A673 (cell line): ENCODE measurements at regions not wholly inside any gene's neighbourhood (a gene's known extent, or its start where the extent isn't known, plus 50 kb on each side); places are given as distances from the start of the nearest gene placed in this dataset.

Experiments
- BruUV-seq: library from RNA; stranded (reverse); fragments of 400-500 nt; replicated peaks from 2 replicates; lab custom pipeline; 2021; lab: Mats Ljungman, UMichigan
- CTCF ChIA-PET: fragments of 300-600 bp; sonication (Branson Sonifier 250); formaldehyde crosslinking; loops from one replicate; lab custom pipeline; 2022; ENCODE audit warnings: antibody characterized with exemption; lab: Charles Lee
- POLR2A ChIA-PET: fragments of 300-600 bp; sonication (Branson Sonifier 250); formaldehyde crosslinking; loops from one replicate; lab custom pipeline; 2022; ENCODE audit warnings: antibody characterized with exemption; ENCODE audit not compliant: low non-redundant PET; lab: Charles Lee
- DNase-seq: peaks from one replicate; pipeline ENCODE4 v3.0.0-alpha.2; 2015; ENCODE audit warnings: low spot score
- H3K27ac ChIP-seq: fragments of 200-600 bp; sonication (generic); 2 replicates; pipeline ENCODE4 v1.5.1; 2016; ENCODE audit warnings: mixed run types, low read depth, mild to moderate bottlenecking, mixed read lengths, antibody characterized with exemption, low read length; ENCODE audit not compliant: poor library complexity, severe bottlenecking
- H3K27me3 ChIP-seq: fragments of 200-600 bp; sonication (generic); replicated peaks from 2 replicates; pipeline ENCODE4 v1.6.1; 2017; ENCODE audit warnings: mixed run types, low read depth, mild to moderate bottlenecking, mixed read lengths, antibody characterized with exemption, low read length; ENCODE audit not compliant: insufficient read depth, poor library complexity
- H3K36me3 ChIP-seq: fragments of 200-600 bp; sonication (generic); 2 replicates; pipeline ENCODE4 v1.6.1; 2016; ENCODE audit warnings: mixed run types, mild to moderate bottlenecking, mixed read lengths, antibody characterized with exemption, low read length; ENCODE audit not compliant: insufficient read depth, poor library complexity, severe bottlenecking
- H3K4me1 ChIP-seq: fragments of 200-600 bp; sonication (generic); 2 replicates; pipeline ENCODE4 v1.6.1; 2017; ENCODE audit warnings: mixed run types, mild to moderate bottlenecking, mixed read lengths, antibody characterized with exemption, low read length; ENCODE audit not compliant: insufficient read depth, poor library complexity, severe bottlenecking
- H3K4me3 ChIP-seq: fragments of 200-600 bp; sonication (generic); 2 replicates; pipeline ENCODE4 v1.5.1; 2016; ENCODE audit warnings: low read depth, mixed run types, mild to moderate bottlenecking, mixed read lengths, low read length; ENCODE audit not compliant: poor library complexity, severe bottlenecking
- H3K9me3 ChIP-seq: fragments of 200-600 bp; sonication (generic); 2 replicates; pipeline ENCODE4 v1.6.1; 2016; ENCODE audit warnings: mixed run types, low read depth, mild to moderate bottlenecking, mixed read lengths, antibody characterized with exemption, low read length; ENCODE audit not compliant: poor library complexity, severe bottlenecking
- EZH2 ChIP-seq: fragments of 200-600 bp; sonication (generic); IDR thresholded peaks from 2 replicates; pipeline ENCODE4 v1.6.1; 2017; ENCODE audit warnings: borderline replicate concordance, low read depth, mild to moderate bottlenecking, mixed read lengths, antibody characterized with exemption, low read length; ENCODE audit not compliant: poor library complexity, severe bottlenecking
- intact Hi-C: fragments of 100-400 bp; cut with micrococcal nuclease; formaldehyde crosslinking; loops from one replicate; pipeline ENCODE4 v1.10.0; 2022; ENCODE audit not compliant: unreplicated experiment
- TF ChIP-seq, protein P1 (sequence below): fragments of 300-800, 200-600 bp; sonication (generic); conservative IDR thresholded peaks from 2 replicates; pipeline ENCODE4 v1.5.1; 2017; ENCODE audit warnings: low read depth, mild to moderate bottlenecking, antibody characterized with exemption, low read length, moderate library complexity, mixed read lengths

DNA sequence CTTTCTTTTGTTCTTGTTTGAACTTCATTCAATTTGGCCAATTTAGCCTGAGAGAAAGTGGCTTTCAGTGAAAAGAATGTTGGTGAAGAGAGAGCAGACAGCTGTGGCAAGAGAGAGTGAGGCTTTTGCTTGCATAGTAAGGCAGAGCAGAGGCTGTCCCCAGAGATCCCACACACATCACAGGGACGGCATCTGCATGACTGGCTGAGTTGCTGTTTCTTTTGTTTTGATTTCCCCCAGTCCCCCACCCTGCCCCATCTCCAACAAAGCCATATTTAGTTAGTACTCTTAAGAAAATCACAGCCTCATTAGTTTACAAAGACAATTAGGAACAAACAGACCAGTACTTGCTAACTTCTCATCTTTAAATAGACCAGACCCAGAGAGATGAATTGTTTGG, 363.9 kb upstream of the SEMA6A start:
- ChIA-PET CTCF (no interaction called here), POLR2A (no interaction called here)
- Histone ChIP-seq H3K36me3 (no peaks in the 10 kb centered on the region), H3K27me3 (no peaks in the 10 kb centered on the region), H3K4me3 (no peak overlapping the region), H3K27ac (no peak overlapping the region), H3K9me3 (no peaks in the 10 kb centered on the region), H3K4me1 (no peaks in the 10 kb centered on the region)
- no peak for DNase-seq
- BruUV-seq: no TSS peak
- TF ChIP-seq, protein P1, sequence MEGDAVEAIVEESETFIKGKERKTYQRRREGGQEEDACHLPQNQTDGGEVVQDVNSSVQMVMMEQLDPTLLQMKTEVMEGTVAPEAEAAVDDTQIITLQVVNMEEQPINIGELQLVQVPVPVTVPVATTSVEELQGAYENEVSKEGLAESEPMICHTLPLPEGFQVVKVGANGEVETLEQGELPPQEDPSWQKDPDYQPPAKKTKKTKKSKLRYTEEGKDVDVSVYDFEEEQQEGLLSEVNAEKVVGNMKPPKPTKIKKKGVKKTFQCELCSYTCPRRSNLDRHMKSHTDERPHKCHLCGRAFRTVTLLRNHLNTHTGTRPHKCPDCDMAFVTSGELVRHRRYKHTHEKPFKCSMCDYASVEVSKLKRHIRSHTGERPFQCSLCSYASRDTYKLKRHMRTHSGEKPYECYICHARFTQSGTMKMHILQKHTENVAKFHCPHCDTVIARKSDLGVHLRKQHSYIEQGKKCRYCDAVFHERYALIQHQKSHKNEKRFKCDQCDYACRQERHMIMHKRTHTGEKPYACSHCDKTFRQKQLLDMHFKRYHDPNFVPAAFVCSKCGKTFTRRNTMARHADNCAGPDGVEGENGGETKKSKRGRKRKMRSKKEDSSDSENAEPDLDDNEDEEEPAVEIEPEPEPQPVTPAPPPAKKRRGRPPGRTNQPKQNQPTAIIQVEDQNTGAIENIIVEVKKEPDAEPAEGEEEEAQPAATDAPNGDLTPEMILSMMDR: no peak
- no peak for TF ChIP-seq EZH2
- intact Hi-C loops: no loop called here

DNA sequence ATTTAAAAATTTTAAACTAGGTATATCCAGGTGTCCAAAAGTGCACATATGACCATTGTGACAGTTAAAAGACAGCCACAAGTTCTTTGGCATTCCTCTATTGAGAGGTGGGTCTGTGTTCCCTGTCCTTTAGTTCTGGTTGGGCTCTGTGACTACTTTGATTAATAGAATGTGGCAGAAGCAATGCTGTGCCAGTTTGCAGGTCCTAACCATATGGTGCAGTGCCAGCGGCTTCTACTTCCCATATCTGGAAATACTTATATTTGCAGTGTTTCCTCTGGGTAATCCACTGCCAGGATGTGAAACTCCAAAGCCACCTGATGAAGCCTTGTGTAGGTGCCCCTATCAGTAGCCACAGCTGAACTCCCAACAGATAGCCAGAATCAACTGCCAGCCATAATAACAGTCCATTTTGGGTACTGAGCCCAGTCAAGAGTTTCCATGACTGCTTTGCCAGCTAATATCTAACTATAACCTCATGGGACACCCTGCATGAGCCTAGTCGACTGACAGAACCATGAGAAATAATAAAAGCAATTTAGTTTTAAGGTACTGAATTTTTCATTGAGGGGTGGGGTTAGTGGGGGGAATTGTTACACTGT, 361.0 kb upstream of the SEMA6A start:
- H3K27ac ChIP-seq: no peak overlapping the region
- ChIA-PET CTCF (no interaction called here), POLR2A (no interaction called here)
- DNase-seq: no peak
- no peaks in the 10 kb centered on the region for H3K9me3 ChIP-seq
- intact Hi-C loops: no loop called here
- H3K27me3 ChIP-seq: no peaks in the 10 kb centered on the region
- no peaks in the 10 kb centered on the region for H3K36me3 ChIP-seq
- H3K4me3 ChIP-seq: no peak overlapping the region
- TF ChIP-seq, protein P1: no peak
- no peak for TF ChIP-seq EZH2
- no TSS peak for BruUV-seq
- no peaks in the 10 kb centered on the region for H3K4me1 ChIP-seq

DNA sequence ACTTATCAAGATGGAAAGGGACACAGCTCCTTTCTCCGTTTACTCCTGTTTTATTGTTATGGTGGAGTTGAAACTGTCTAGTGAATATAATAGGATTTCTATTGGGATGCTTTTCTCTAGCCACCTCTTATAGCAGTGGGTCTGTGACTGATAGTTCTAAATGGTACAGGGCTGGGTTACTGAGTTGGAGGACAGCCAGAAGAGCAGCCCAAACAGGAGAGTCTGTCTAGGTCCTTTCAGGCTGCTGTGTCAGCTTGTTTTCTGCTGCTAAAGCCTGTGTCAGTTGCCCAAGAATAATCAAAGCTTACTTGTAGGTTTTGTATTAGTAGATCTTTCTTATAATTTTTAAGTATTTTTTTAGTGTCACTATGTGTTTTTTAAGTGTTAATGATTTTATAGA, 356.0 kb upstream of the SEMA6A start:
- no peak overlapping the region for H3K4me3 ChIP-seq
- DNase-seq: no peak
- POLR2A ChIA-PET: no interaction called here
- BruUV-seq: no TSS peak
- intact Hi-C loops: no loop called here
- H3K9me3 ChIP-seq: no peaks in the 10 kb centered on the region
- no peak overlapping the region for H3K27ac ChIP-seq
- H3K4me1 ChIP-seq: no peaks in the 10 kb centered on the region
- CTCF ChIA-PET: no interaction called here
- no peaks in the 10 kb centered on the region for H3K36me3 ChIP-seq
- no peaks in the 10 kb centered on the region for H3K27me3 ChIP-seq
- TF ChIP-seq EZH2: no peak
- TF ChIP-seq, protein P1: no peak
